B cell (primary cell): ENCODE measurements at regions not wholly inside any gene's neighbourhood (a gene's known extent, or its start where the extent isn't known, plus 50 kb on each side); places are given as distances from the start of the nearest gene placed in this dataset.

Experiments used
- CTCF ChIP-seq: fragments of 200-600 bp; IDR thresholded peaks from one replicate; pipeline ENCODE4 v1.8.0; 2022; ENCODE audit warnings: antibody characterized with exemption, mild to moderate bottlenecking
- EZH2 ChIP-seq: IDR thresholded peaks from 2 replicates; pipeline ENCODE4 v1.6.1; 2012; ENCODE audit warnings: borderline replicate concordance, low read depth, mild to moderate bottlenecking, moderate library complexity, low read length; ENCODE audit not compliant: insufficient read depth, poor library complexity, severe bottlenecking

- no peak for TF ChIP-seq EZH2
- TF ChIP-seq CTCF = no peak
These were observed 207.2 kb upstream of the ZNF184 start for GRCh38 chr6:27679964-27680694.
